Endodermal cell (in vitro differentiated cells): ENCODE measurements at regions not wholly inside any gene's neighbourhood (a gene's known extent, or its start where the extent isn't known, plus 50 kb on each side); places are given as distances from the start of the nearest gene placed in this dataset.

Experiments
- DNase-seq: peaks from one replicate; pipeline ENCODE4 v3.0.0-alpha.2; 2017
- H3K27ac ChIP-seq: 2 replicates; pipeline ENCODE4 v1.5.1; 2013; ENCODE audit warnings: mild to moderate bottlenecking, low read depth, low read length, moderate library complexity
- H3K27me3 ChIP-seq: 2 replicates; pipeline ENCODE4 v1.6.1; 2013; ENCODE audit warnings: mild to moderate bottlenecking, low read length, moderate library complexity; ENCODE audit not compliant: insufficient read depth, control insufficient read depth, poor library complexity, severe bottlenecking
- H3K36me3 ChIP-seq: 2 replicates; pipeline ENCODE4 v1.7.0; 2013; ENCODE audit warnings: mild to moderate bottlenecking, low read length, moderate library complexity; ENCODE audit not compliant: control insufficient read depth, insufficient read depth
- H3K4me1 ChIP-seq: one replicate; pipeline ENCODE4 v1.7.0; 2013; ENCODE audit warnings: low read length; ENCODE audit not compliant: control insufficient read depth, insufficient read depth
- H3K4me3 ChIP-seq: 2 replicates; pipeline ENCODE4 v1.5.1; 2013; ENCODE audit warnings: mild to moderate bottlenecking, low read length, moderate library complexity
- H3K9ac ChIP-seq: 2 replicates; pipeline ENCODE4 v1.6.1; 2013; ENCODE audit warnings: mild to moderate bottlenecking, low read length, moderate library complexity; ENCODE audit not compliant: poor library complexity, severe bottlenecking; ENCODE audit errors: extremely low read depth
- H3K9me3 ChIP-seq: 2 replicates; pipeline ENCODE4 v1.6.1; 2013; ENCODE audit warnings: mild to moderate bottlenecking, low read length, moderate library complexity; ENCODE audit not compliant: control insufficient read depth
- H3K27ac Mint-ChIP-seq: 2 replicates; pipeline ENCODE4 v1.8.0; 2020; ENCODE audit warnings: mixed read lengths
- H3K27me3 Mint-ChIP-seq: 2 replicates; pipeline ENCODE4 v1.8.0; 2021; ENCODE audit warnings: mild to moderate bottlenecking, mixed read lengths; ENCODE audit not compliant: insufficient read depth
- H3K36me3 Mint-ChIP-seq: 2 replicates; pipeline ENCODE4 v1.8.0; 2020; ENCODE audit warnings: low read depth, mixed read lengths
- H3K4me1 Mint-ChIP-seq: 2 replicates; pipeline ENCODE4 v1.8.0; 2020; ENCODE audit warnings: mixed read lengths
- H3K4me3 Mint-ChIP-seq: 2 replicates; pipeline ENCODE4 v1.8.0; 2020; ENCODE audit warnings: mild to moderate bottlenecking, moderate library complexity, mixed read lengths
- H3K9me3 Mint-ChIP-seq: 2 replicates; pipeline ENCODE4 v1.8.0; 2020; ENCODE audit warnings: mild to moderate bottlenecking, mixed read lengths
- CTCF ChIP-seq: fragments of 200-600 bp; sonication (generic); conservative IDR thresholded peaks from 2 replicates; pipeline ENCODE4 v1.5.0; 2021; ENCODE audit warnings: antibody characterized with exemption, mild to moderate bottlenecking
- WGBS, 2 experiments: methylation state at CpG; one replicate each; pipeline versions ENCODE4 v1.1.5 to v1.1.7; 2013; ENCODE audit warnings: missing lambda C conversion rate in 2 of 2, mixed read lengths in 1 of 2; ENCODE audit not compliant: insufficient coverage in 1 of 2, insufficient read length in 1 of 2; 5-methylcytosine and 5-hydroxymethylcytosine counted together

- Histone ChIP-seq H3K36me3 (no peaks in the 10 kb centered on the region), H3K27me3 (no peaks in the 10 kb centered on the region), H3K27ac (peak overlapping the region; percentile 6), H3K9ac (no peak overlapping the region), H3K4me3 (no peak overlapping the region), H3K9me3 (peaks cover 1% of the 10 kb centered on the region), H3K4me1 (no peaks in the 10 kb centered on the region)
- no peak for TF ChIP-seq CTCF
- Mint-ChIP-seq H3K36me3 (no peaks in the 10 kb centered on the region), H3K4me3 (no peak overlapping the region), H3K4me1 (peaks cover 5% of the 10 kb centered on the region), H3K27ac (no peak overlapping the region), H3K27me3 (no peaks in the 10 kb centered on the region), H3K9me3 (peaks cover 7% of the 10 kb centered on the region)
- WGBS, 2 experiments: 88 to 93% methylated on average over 3 to 4 of the region's 4 CpGs
- DNase-seq: no peak
These were observed 1277.1 kb upstream of the AUTS2 start for GRCh38 chr7:68321076-68321639.

GRCh38 chr7:68321776-68322496 is 1276.3 kb upstream of the AUTS2 start:
- no peak overlapping the region for H3K9ac ChIP-seq
- peaks cover 2% of the 10 kb centered on the region for H3K36me3 Mint-ChIP-seq

GRCh38 chr7:68324621-68325020 is 1273.7 kb upstream of the AUTS2 start:
- WGBS, 2 experiments: 96 to 100% methylated on average over 2 to 5 of the region's 6 CpGs

More at GRCh38 chr7:68321776-68322496, 1276.3 kb upstream of the AUTS2 start:
- Mint-ChIP-seq H3K4me1 (peaks cover 5% of the 10 kb centered on the region), H3K4me3 (no peak overlapping the region), H3K27ac (no peak overlapping the region), H3K27me3 (no peaks in the 10 kb centered on the region), H3K9me3 (peaks cover 14% of the 10 kb centered on the region)
- Histone ChIP-seq H3K9me3 (peaks cover 9% of the 10 kb centered on the region), H3K36me3 (no peaks in the 10 kb centered on the region), H3K27ac (no peak overlapping the region), H3K4me1 (no peaks in the 10 kb centered on the region), H3K4me3 (no peak overlapping the region), H3K27me3 (no peaks in the 10 kb centered on the region)
- DNase-seq: no peak
- TF ChIP-seq CTCF: no peak
- 80 to 94% methylated on average over 1 to 5 of the region's 5 CpGs for WGBS, 2 experiments

More at GRCh38 chr7:68324621-68325020, 1273.7 kb upstream of the AUTS2 start:
- H3K9ac ChIP-seq: no peak overlapping the region
- no peak overlapping the region for H3K4me3 ChIP-seq
- peaks cover 32% of the 10 kb centered on the region for H3K9me3 Mint-ChIP-seq
- TF ChIP-seq CTCF: no peak
- H3K27ac Mint-ChIP-seq: no peak overlapping the region
- no peaks in the 10 kb centered on the region for H3K4me1 ChIP-seq
- DNase-seq: no peak
- no peaks in the 10 kb centered on the region for H3K27me3 Mint-ChIP-seq
- peaks cover 2% of the 10 kb centered on the region for H3K36me3 Mint-ChIP-seq
- H3K27ac ChIP-seq: no peak overlapping the region
- H3K4me3 Mint-ChIP-seq: no peak overlapping the region
- no peaks in the 10 kb centered on the region for H3K4me1 Mint-ChIP-seq
- no peaks in the 10 kb centered on the region for H3K36me3 ChIP-seq
- peaks cover 26% of the 10 kb centered on the region for H3K9me3 ChIP-seq
- no peaks in the 10 kb centered on the region for H3K27me3 ChIP-seq
